ENCODE measurements at regions not wholly inside any gene's neighbourhood (a gene's known extent, or its start where the extent isn't known, plus 50 kb on each side); places are given as distances from the start of the nearest gene placed in this dataset.

DNA sequence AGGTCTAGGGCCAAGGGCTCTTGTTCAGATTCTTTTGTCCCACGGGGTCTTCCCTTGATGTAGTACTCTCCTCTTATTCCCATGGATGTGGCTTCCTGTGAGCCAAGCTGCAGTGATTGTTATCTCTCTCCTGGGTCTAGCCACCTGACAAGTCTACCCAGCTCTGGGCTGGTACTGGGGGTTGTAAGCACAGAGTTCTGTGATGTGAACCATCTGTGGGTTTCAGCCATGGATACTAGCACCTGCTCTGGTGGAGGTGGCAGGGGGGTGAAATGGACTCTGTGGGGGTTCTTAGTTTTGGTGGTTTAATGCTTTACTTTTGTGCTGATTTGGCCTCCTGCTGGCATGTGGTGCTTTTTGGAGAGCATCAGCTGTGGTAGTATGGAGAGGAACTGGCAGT is 350.8 kb downstream of the DNAJB9 start:
- TF ChIP-seq, protein P1, sequence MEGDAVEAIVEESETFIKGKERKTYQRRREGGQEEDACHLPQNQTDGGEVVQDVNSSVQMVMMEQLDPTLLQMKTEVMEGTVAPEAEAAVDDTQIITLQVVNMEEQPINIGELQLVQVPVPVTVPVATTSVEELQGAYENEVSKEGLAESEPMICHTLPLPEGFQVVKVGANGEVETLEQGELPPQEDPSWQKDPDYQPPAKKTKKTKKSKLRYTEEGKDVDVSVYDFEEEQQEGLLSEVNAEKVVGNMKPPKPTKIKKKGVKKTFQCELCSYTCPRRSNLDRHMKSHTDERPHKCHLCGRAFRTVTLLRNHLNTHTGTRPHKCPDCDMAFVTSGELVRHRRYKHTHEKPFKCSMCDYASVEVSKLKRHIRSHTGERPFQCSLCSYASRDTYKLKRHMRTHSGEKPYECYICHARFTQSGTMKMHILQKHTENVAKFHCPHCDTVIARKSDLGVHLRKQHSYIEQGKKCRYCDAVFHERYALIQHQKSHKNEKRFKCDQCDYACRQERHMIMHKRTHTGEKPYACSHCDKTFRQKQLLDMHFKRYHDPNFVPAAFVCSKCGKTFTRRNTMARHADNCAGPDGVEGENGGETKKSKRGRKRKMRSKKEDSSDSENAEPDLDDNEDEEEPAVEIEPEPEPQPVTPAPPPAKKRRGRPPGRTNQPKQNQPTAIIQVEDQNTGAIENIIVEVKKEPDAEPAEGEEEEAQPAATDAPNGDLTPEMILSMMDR (IDR thresholded peaks at IDR 0.05; ENCODE audit: low read length), result no peak
- no peak for TF ChIP-seq EZH2 (IDR thresholded peaks at IDR 0.05; ENCODE audit: borderline replicate concordance, low read length)
